SK-N-SH (cell line): ENCODE measurements at regions not wholly inside any gene's neighbourhood (a gene's known extent, or its start where the extent isn't known, plus 50 kb on each side); places are given as distances from the start of the nearest gene placed in this dataset.

Experiments used
- CHD2 ChIP-seq: fragments of 150-350 bp; IDR thresholded peaks from 2 replicates; pipeline ENCODE4 v1.6.1; 2018; ENCODE audit warnings: low read length; ENCODE audit not compliant: partially characterized antibody
- CTCF ChIP-seq: fragments of 200-600 bp; sonication (generic); IDR thresholded peaks from 2 replicates; pipeline ENCODE4 v1.6.1; 2017; ENCODE audit warnings: antibody characterized with exemption, mild to moderate bottlenecking, moderate library complexity
- EZH2phosphoT487 ChIP-seq: fragments of 200-600 bp; sonication (generic); IDR thresholded peaks from 2 replicates; pipeline ENCODE4 v1.6.1; 2017; ENCODE audit warnings: low read depth, mixed run types, mild to moderate bottlenecking, antibody characterized with exemption, moderate library complexity, borderline replicate concordance
- GABPA ChIP-seq: IDR thresholded peaks from 2 replicates; pipeline ENCODE4 v1.4.0; 2012; ENCODE audit warnings: low read depth, mild to moderate bottlenecking
- JUND ChIP-seq: IDR thresholded peaks from 2 replicates; pipeline ENCODE4 v1.4.0; 2012
- MEF2A ChIP-seq: IDR thresholded peaks from 2 replicates; pipeline ENCODE4 v1.4.0; 2012; ENCODE audit warnings: low read depth, borderline replicate concordance
- RAD21 ChIP-seq: IDR thresholded peaks from 2 replicates; pipeline ENCODE4 v1.6.1; 2012; ENCODE audit warnings: mild to moderate bottlenecking, low read length
- RFX5 ChIP-seq: IDR thresholded peaks from 2 replicates; pipeline ENCODE4 v1.6.1; 2012; ENCODE audit warnings: mild to moderate bottlenecking, improper control_type of control experiment, low read length
- RXRA ChIP-seq: IDR thresholded peaks from 2 replicates; pipeline ENCODE4 v1.4.0; 2012; ENCODE audit warnings: low read depth, mild to moderate bottlenecking, borderline replicate concordance
- SMC3 ChIP-seq: IDR thresholded peaks from 2 replicates; pipeline ENCODE4 v1.6.1; 2012; ENCODE audit warnings: low read depth, low read length, improper control_type of control experiment
- TAF1 ChIP-seq: IDR thresholded peaks from 2 replicates; pipeline ENCODE4 v1.6.1; 2012; ENCODE audit warnings: low read depth, mild to moderate bottlenecking, low read length, moderate library complexity, borderline replicate concordance
- USF2 ChIP-seq: fragments of 150-350 bp; IDR thresholded peaks from 2 replicates; pipeline ENCODE4 v1.6.1; 2017; ENCODE audit warnings: antibody characterized with exemption, low read length, low read depth, borderline replicate concordance
- TF ChIP-seq, protein P1 (sequence below): IDR thresholded peaks from 2 replicates; pipeline ENCODE4 v1.4.0; 2012; ENCODE audit warnings: low read depth, borderline replicate concordance
- TF ChIP-seq, protein P2 (sequence below): IDR thresholded peaks from 2 replicates; pipeline ENCODE4 v1.4.0; 2012; ENCODE audit warnings: low read depth

- TF ChIP-seq GABPA: no peak
- TF ChIP-seq CHD2: no peak
- no peak for TF ChIP-seq SMC3
- TF ChIP-seq EZH2phosphoT487: no peak
- TF ChIP-seq RAD21: no peak
- TF ChIP-seq CTCF: 0 out of 2 replicates have a peak, but pooled peaks have one; percentile 9
- no peak for TF ChIP-seq MEF2A
- no peak for TF ChIP-seq USF2
- TF ChIP-seq RFX5: no peak
- no peak for TF ChIP-seq JUND
- TF ChIP-seq TAF1: no peak
- no peak for TF ChIP-seq RXRA
- TF ChIP-seq, protein P1, sequence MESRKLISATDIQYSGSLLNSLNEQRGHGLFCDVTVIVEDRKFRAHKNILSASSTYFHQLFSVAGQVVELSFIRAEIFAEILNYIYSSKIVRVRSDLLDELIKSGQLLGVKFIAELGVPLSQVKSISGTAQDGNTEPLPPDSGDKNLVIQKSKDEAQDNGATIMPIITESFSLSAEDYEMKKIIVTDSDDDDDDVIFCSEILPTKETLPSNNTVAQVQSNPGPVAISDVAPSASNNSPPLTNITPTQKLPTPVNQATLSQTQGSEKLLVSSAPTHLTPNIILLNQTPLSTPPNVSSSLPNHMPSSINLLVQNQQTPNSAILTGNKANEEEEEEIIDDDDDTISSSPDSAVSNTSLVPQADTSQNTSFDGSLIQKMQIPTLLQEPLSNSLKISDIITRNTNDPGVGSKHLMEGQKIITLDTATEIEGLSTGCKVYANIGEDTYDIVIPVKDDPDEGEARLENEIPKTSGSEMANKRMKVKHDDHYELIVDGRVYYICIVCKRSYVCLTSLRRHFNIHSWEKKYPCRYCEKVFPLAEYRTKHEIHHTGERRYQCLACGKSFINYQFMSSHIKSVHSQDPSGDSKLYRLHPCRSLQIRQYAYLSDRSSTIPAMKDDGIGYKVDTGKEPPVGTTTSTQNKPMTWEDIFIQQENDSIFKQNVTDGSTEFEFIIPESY: no peak
- TF ChIP-seq, protein P2, sequence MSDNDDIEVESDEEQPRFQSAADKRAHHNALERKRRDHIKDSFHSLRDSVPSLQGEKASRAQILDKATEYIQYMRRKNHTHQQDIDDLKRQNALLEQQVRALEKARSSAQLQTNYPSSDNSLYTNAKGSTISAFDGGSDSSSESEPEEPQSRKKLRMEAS: no peak
These were observed 49.8 kb upstream of the BLID start for GRCh38 chr11:122165607-122166371.
